Smooth muscle cell of the brain vasculature (primary cell): ENCODE measurements at regions not wholly inside any gene's neighbourhood (a gene's known extent, or its start where the extent isn't known, plus 50 kb on each side); places are given as distances from the start of the nearest gene placed in this dataset.
"Not testable (repeated sequence)": the region's sequence is repeated elsewhere in the genome, so short reads cannot be mapped to it uniquely, and the experiment has no call there.

ENCODE experiments used
- DNase-seq: peaks from one replicate; pipeline ENCODE4 v3.0.0-alpha.2; 2012; ENCODE audit warnings: low read depth, low spot score

GRCh38 chr4:102210806-102211205 is 134.5 kb downstream of the SLC39A8 start:
- DNase-seq = not testable (repeated sequence)

- DNase-seq = not testable (repeated sequence)
Measured at GRCh38 chr4:102204634-102205033, 140.6 kb downstream of the SLC39A8 start.

GRCh38 chr4:102196221-102196620 is 149.1 kb downstream of the SLC39A8 start:
- no peak for DNase-seq

DNA sequence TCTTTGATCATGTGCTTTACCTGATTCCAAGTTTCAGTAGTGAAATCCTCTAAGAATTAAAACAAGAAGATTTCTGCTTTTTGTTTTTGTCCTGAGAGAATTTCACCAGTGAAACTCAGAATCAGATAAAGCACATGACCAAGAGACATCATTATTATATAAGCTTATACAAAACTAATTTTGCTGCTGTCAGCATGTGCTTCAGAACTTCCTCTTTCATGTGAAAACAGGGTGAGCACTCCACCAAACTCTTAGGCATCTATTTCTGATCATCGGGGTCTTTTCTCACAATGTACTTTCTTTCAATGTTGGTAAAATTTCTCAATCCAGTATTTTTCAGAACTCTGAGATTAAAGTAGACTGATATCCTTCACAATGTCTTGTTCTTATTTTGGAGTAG is 152.1 kb downstream of the SLC39A8 start:
- DNase-seq = no peak

GRCh38 chr4:102180046-102180445 is 165.2 kb downstream of the SLC39A8 start:
- DNase-seq = no peak

- peak; percentile 23 for DNase-seq
Measured at GRCh38 chr4:102174719-102175189, 170.5 kb downstream of the SLC39A8 start.

GRCh38 chr4:102172341-102172740 is 172.9 kb downstream of the SLC39A8 start:
- no peak for DNase-seq

DNA sequence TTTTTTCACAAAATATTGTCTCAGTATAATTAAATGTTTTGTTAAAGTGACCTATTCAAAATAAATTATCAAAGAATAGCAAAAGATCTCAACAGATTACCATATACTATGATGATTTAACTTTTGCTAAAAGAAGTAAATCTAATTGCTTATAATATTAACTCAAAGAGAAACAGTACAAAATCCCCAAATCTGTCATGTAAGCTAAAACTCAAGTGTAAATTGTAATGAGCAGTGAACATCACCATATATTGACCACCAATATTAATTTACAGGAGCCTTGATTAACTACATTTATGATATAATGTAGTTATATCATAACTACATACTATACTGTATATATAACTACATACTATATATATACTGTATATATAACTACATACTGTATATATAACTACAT is 174.4 kb downstream of the SLC39A8 start:
- no peak for DNase-seq

DNA sequence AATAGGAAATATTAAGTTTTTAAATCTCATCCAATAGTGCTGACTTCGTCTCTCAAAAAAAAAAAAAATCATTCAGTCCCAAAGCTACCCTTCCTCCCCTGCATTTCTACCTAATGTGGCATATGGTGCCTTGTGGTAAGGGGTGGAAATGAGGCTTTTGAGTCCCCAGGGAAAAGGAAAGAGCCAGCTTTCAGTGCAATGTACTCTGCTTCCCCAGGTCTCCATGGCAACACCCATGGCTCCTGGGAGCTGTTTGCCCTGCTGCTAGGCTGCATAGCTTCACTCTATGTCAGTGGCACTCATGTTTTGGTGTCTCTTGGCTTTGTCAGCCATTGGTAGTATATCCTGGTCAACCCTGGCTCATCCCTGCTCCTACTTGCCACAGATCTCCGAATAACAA is 175.9 kb downstream of the SLC39A8 start:
- no peak for DNase-seq

- DNase-seq = no peak
Measured at GRCh38 chr4:102168580-102168979, 176.7 kb downstream of the SLC39A8 start.

GRCh38 chr4:102165584-102165983 is 179.7 kb downstream of the SLC39A8 start:
- DNase-seq = no peak

- no peak for DNase-seq
Measured at GRCh38 chr4:102163404-102164140, 181.7 kb downstream of the SLC39A8 start.

- DNase-seq = no peak
Measured at GRCh38 chr4:102157984-102158383, 187.3 kb downstream of the SLC39A8 start.

DNA sequence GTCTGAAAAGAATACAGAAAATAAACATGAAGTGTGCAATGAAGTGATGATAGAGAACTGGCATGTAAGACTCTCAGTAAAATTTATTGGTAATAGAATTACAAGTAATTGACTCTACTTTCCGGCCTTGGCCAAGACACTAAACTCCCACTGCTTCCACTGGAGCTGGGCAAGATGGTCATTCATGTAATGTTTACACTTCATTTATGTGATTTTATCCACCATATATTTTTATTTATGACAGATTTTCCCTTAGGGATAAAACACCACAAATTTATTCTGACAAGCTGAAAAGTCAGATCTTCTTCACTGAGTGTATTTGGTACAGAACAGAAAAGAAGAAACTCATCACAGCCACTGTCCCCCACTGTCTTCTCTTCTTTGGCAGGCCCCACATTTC is 191.9 kb downstream of the SLC39A8 start:
- DNase-seq = no peak

- DNase-seq = no peak
Measured at GRCh38 chr4:102151696-102152095, 193.6 kb downstream of the SLC39A8 start.

DNA sequence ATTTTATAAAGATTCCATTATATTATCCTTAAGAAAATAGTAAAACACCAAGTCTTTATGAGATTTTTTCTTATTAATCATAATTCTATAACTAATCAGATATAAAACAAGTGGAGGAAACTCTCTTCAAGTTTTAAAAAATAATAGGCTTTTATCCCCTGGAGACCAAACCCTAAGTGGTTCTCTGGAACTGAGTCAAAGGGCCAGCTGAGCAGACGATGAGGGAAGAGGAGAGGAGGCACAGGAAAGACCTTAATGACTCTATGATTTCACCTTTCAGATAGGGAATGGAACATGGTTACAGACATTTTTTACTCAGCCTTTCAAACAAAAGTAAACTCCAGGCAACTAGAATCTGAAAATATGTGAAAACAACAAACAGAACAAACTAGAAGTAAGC is 201.8 kb downstream of the SLC39A8 start:
- DNase-seq = no peak

GRCh38 chr4:102141842-102142241 is 203.4 kb downstream of the SLC39A8 start:
- no peak for DNase-seq

- DNase-seq = no peak
Measured at GRCh38 chr4:102139932-102140331, 205.3 kb downstream of the SLC39A8 start.

GRCh38 chr4:102139132-102139573 is 206.1 kb downstream of the SLC39A8 start:
- DNase-seq = peak; percentile 23

DNA sequence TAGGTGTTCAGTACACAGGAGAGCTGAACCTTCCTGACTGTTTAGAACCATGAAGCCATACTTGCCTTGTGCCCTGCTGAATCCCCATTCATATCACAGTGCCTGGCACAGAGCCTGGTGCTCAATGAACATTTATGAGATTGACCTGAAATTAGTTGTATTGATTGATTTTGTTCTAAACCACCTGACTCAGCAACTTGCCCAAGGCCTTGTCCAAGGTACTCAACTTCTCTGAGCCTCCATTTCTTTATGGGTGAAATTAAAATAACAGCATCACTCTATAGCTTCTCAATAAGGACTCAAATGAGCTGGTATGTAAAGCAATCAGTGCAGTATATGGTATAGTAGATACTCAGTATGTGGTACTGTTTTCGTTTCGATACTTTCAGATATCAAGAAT is 208.1 kb downstream of the SLC39A8 start:
- DNase-seq = no peak

- DNase-seq = no peak
Measured at GRCh38 chr4:102129810-102130209, 215.5 kb downstream of the SLC39A8 start.
